HEK293 (cell line): ENCODE measurements at regions not wholly inside any gene's neighbourhood (a gene's known extent, or its start where the extent isn't known, plus 50 kb on each side); places are given as distances from the start of the nearest gene placed in this dataset.

Experiments
- GLIS2 ChIP-seq: fragments of 450-650 bp; formaldehyde crosslinking; IDR thresholded peaks from 2 replicates; pipeline ENCODE4 v1.5.1; 2016; ENCODE audit warnings: missing biosample characterization, missing genetic modification characterization
- HOXD13 ChIP-seq: sonication (generic); formaldehyde crosslinking; IDR thresholded peaks from 2 replicates; pipeline ENCODE4 v1.8.0; 2022; ENCODE audit warnings: missing genetic modification reagents, borderline replicate concordance
- ZBTB6 ChIP-seq: fragments of 450-650 bp; formaldehyde crosslinking; IDR thresholded peaks from 2 replicates; pipeline ENCODE4 v1.5.1; 2017; ENCODE audit warnings: missing biosample characterization, missing genetic modification characterization
- ZNF48 ChIP-seq: fragments of 450-650 bp; formaldehyde crosslinking; IDR thresholded peaks from 2 replicates; pipeline ENCODE4 v1.5.1; 2016; ENCODE audit warnings: missing biosample characterization, missing genetic modification characterization
- ZNF510 ChIP-seq: fragments of 450-650 bp; formaldehyde crosslinking; IDR thresholded peaks from 2 replicates; pipeline ENCODE4 v1.5.1; 2018; ENCODE audit warnings: mild to moderate bottlenecking, missing genetic modification characterization, missing biosample characterization; ENCODE audit not compliant: insufficient replicate concordance
- TF ChIP-seq, protein P1 (sequence below): fragments of 450-650 bp; formaldehyde crosslinking; IDR thresholded peaks from 2 replicates; pipeline ENCODE4 v1.5.1; 2016; ENCODE audit warnings: missing biosample characterization, missing genetic modification characterization

DNA sequence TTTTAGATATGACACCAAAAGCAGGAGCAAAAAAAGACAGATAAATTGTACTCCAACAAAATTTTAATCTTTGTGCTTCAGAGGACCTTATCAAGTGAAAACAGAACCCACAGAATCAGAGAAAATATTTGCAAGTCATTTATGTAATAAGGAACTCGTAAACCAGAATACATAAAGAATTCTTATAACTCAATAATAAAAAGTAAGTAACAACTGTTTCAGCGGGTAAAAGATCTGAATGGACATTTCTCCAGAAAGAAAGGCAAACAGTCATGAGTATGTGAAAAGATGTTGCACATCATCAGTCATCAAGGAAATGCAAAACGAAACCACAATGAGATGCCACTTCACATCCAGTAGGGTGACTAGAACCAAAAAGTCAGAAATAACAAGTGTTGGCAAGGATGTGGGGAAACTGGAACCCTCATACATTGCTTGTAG, 167.7 kb upstream of the KCTD7 start:
- TF ChIP-seq, protein P1, sequence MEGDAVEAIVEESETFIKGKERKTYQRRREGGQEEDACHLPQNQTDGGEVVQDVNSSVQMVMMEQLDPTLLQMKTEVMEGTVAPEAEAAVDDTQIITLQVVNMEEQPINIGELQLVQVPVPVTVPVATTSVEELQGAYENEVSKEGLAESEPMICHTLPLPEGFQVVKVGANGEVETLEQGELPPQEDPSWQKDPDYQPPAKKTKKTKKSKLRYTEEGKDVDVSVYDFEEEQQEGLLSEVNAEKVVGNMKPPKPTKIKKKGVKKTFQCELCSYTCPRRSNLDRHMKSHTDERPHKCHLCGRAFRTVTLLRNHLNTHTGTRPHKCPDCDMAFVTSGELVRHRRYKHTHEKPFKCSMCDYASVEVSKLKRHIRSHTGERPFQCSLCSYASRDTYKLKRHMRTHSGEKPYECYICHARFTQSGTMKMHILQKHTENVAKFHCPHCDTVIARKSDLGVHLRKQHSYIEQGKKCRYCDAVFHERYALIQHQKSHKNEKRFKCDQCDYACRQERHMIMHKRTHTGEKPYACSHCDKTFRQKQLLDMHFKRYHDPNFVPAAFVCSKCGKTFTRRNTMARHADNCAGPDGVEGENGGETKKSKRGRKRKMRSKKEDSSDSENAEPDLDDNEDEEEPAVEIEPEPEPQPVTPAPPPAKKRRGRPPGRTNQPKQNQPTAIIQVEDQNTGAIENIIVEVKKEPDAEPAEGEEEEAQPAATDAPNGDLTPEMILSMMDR (tag by site-specific recombination), result no peak
- TF ChIP-seq ZNF48 (no peak), ZBTB6 (tag by site-specific recombination) (no peak), GLIS2 (no peak), HOXD13 (CRISPR knock-in tag) (no peak), ZNF510 (tag by site-specific recombination) (no peak)
